CD4-positive, alpha-beta memory T cell (primary cell): ENCODE measurements at regions not wholly inside any gene's neighbourhood (a gene's known extent, or its start where the extent isn't known, plus 50 kb on each side); places are given as distances from the start of the nearest gene placed in this dataset.

Experiments
- CTCF ChIA-PET: fragments of 350-600 bp; sonication (Branson Sonifier 250); formaldehyde crosslinking; loops from one replicate; lab custom pipeline; 2021; ENCODE audit warnings: inconsistent platforms; ENCODE audit not compliant: partially characterized antibody; lab: Charles Lee
- POLR2A ChIA-PET: fragments of 350-600 bp; sonication (Branson Sonifier 250); formaldehyde crosslinking; loops from one replicate; lab custom pipeline; 2021; ENCODE audit not compliant: partially characterized antibody; lab: Charles Lee
- DNase-seq, 5 donors: peaks; one replicate each; pipeline versions ENCODE4 v3.0.0 to v3.0.0-alpha.2; 2020 to 2022; ENCODE audit warnings: mixed read lengths in 1 of 5
- H3K27ac ChIP-seq: one replicate; pipeline ENCODE4 v1.7.0; 2013; ENCODE audit warnings: low read depth, low read length
- H3K27me3 ChIP-seq: 2 replicates; pipeline ENCODE4 v1.7.0; 2013; ENCODE audit warnings: mild to moderate bottlenecking, low read length, moderate library complexity; ENCODE audit not compliant: insufficient read depth
- H3K36me3 ChIP-seq: 2 replicates; pipeline ENCODE4 v1.7.0; 2013; ENCODE audit warnings: mild to moderate bottlenecking, low read length, moderate library complexity; ENCODE audit not compliant: insufficient read depth
- H3K4me1 ChIP-seq: 2 replicates; pipeline ENCODE4 v1.7.0; 2013; ENCODE audit warnings: mild to moderate bottlenecking, low read length, moderate library complexity; ENCODE audit not compliant: insufficient read depth
- H3K4me3 ChIP-seq, 2 donors: one replicate each; pipeline ENCODE4 v1.7.0; 2013; ENCODE audit warnings: low read length in 2 of 2, mild to moderate bottlenecking in 1 of 2
- H3K9me3 ChIP-seq, 2 donors: one replicate each; pipeline ENCODE4 v1.7.0; 2013; ENCODE audit warnings: low read length in 2 of 2, control low read depth in 1 of 2; ENCODE audit not compliant: control insufficient read depth in 1 of 2
- H3K27ac Mint-ChIP-seq, 7 donors: one replicate each; pipeline ENCODE4 v1.8.0; 2020 to 2021; ENCODE audit warnings: mixed read lengths in 7 of 7, mild to moderate bottlenecking in 6 of 7, inconsistent platforms in 3 of 7, moderate library complexity in 3 of 7
- H3K27me3 Mint-ChIP-seq, 2 donors: one replicate each; pipeline ENCODE4 v1.8.0; 2020 to 2021; ENCODE audit warnings: mixed read lengths in 2 of 2
- H3K36me3 Mint-ChIP-seq, 2 donors: one replicate each; pipeline ENCODE4 v1.8.0; 2020 to 2021; ENCODE audit warnings: mixed read lengths in 2 of 2, inconsistent platforms in 1 of 2, mild to moderate bottlenecking in 1 of 2
- H3K4me1 Mint-ChIP-seq, 4 donors: one replicate each; pipeline ENCODE4 v1.8.0; 2020 to 2021; ENCODE audit warnings: mixed read lengths in 4 of 4, mild to moderate bottlenecking in 1 of 4
- H3K4me3 Mint-ChIP-seq, 8 donors: one replicate each; pipeline ENCODE4 v1.8.0; 2020 to 2021; ENCODE audit warnings: mixed read lengths in 8 of 8, mild to moderate bottlenecking in 7 of 8, moderate library complexity in 6 of 8, inconsistent platforms in 3 of 8
- H3K9me3 Mint-ChIP-seq, 8 donors: one replicate each; pipeline ENCODE4 v1.8.0; 2020 to 2021; ENCODE audit warnings: mixed read lengths in 8 of 8, mild to moderate bottlenecking in 5 of 8, inconsistent platforms in 3 of 8, moderate library complexity in 1 of 8
- intact Hi-C: fragments of 100-400 bp; cut with micrococcal nuclease; formaldehyde crosslinking; loops from one replicate; pipeline ENCODE4 v1.15.1; 2023

- ChIA-PET CTCF (no interaction called here), POLR2A (no interaction called here)
- Histone ChIP-seq H3K4me1 (no peaks in the 10 kb centered on the region), H3K36me3 (no peaks in the 10 kb centered on the region), H3K9me3 (no peaks in the 10 kb centered on the region), H3K27ac (no peak overlapping the region), H3K4me3 (no peak overlapping the region), H3K27me3 (no peaks in the 10 kb centered on the region)
- no peak for DNase-seq
- intact Hi-C loops = no loop called here
- Mint-ChIP-seq H3K36me3 (peaks cover 0 to 12% of the 10 kb centered on the region in 2 donors), H3K9me3 (peaks cover 0 to 16% (median 9%) of the 10 kb centered on the region in 8 donors), H3K27ac (no peak overlapping the region), H3K4me1 (no peaks in the 10 kb centered on the region), H3K27me3 (peaks cover 0 to 3% of the 10 kb centered on the region in 2 donors), H3K4me3 (no peak overlapping the region)
Measured at GRCh38 chr1:186532466-186532865, 71.6 kb upstream of the PDC start.

GRCh38 chr1:186531561-186532165 is 70.7 kb upstream of the PDC start:
- Histone ChIP-seq H3K36me3 (no peaks in the 10 kb centered on the region), H3K27ac (no peak overlapping the region), H3K4me3 (no peak overlapping the region), H3K9me3 (no peaks in the 10 kb centered on the region), H3K4me1 (no peaks in the 10 kb centered on the region), H3K27me3 (no peaks in the 10 kb centered on the region)
- ChIA-PET POLR2A (no interaction called here), CTCF (interaction anchor here (0.5 kb wide), 1 partner anchor 164 kb away, joined by 3 read pairs; no protein-coding TSS in a partner anchor)
- peaks cover 0 to 12% of the 10 kb centered on the region in 2 donors for H3K36me3 Mint-ChIP-seq
- peaks cover 0 to 3% of the 10 kb centered on the region in 2 donors for H3K27me3 Mint-ChIP-seq
- H3K27ac Mint-ChIP-seq = no peak overlapping the region
- peaks cover 0 to 16% (median 10%) of the 10 kb centered on the region in 8 donors for H3K9me3 Mint-ChIP-seq
- H3K4me3 Mint-ChIP-seq = no peak overlapping the region
- H3K4me1 Mint-ChIP-seq = no peaks in the 10 kb centered on the region
- intact Hi-C loops = no loop called here
- no peak for DNase-seq

DNA sequence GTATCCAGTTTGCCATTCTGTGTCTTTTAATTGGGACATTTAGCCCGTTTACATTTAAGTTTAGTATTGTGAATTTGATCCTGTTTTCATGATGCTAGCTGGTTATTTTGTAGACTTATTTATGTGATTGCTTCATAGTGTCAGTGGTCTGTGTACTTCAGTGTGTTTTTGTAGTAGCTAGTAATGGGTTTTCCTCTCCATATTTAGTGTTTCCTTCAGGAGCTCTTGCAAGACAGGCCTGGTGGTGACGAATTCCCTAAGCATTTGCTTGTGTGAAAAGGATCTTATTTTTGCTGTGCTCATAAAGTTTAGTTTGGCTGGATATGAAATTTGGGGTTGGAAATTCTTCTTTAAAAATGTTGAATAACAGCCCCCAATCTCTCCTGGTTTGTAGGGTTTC is 69.2 kb upstream of the PDC start:
- Mint-ChIP-seq H3K4me1 (no peaks in the 10 kb centered on the region), H3K4me3 (no peak overlapping the region), H3K27ac (no peak overlapping the region), H3K36me3 (peaks cover 0 to 12% of the 10 kb centered on the region in 2 donors), H3K27me3 (peaks cover 0 to 3% of the 10 kb centered on the region in 2 donors), H3K9me3 (peaks cover 0 to 27% (median 14%) of the 10 kb centered on the region in 8 donors)
- Histone ChIP-seq H3K4me1 (no peaks in the 10 kb centered on the region), H3K4me3 (no peak overlapping the region), H3K36me3 (no peaks in the 10 kb centered on the region), H3K27ac (no peak overlapping the region), H3K9me3 (no peaks in the 10 kb centered on the region), H3K27me3 (no peaks in the 10 kb centered on the region)
- intact Hi-C loops = no loop called here
- ChIA-PET CTCF (no interaction called here), POLR2A (no interaction called here)
- DNase-seq = no peak

DNA sequence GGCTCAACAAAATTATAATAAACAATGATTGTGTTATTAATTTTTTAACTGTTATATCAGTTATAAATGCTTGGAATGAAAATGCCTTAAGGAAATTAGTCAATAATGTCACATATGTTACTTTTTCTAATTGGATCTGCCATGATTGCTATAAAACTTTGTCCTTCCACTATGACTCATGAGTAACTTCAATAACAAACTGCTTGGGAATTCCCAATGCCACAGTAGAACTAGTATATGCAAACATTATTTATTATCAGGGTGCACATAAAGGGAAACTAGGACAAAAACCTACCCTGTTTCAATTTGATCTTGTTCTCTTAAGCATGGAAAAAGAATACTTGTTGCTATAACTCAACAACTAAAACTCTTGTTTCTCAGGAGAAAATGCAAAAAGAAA is 59.1 kb upstream of the PDC start:
- no peaks in the 10 kb centered on the region for H3K4me1 ChIP-seq
- Mint-ChIP-seq H3K9me3 (peaks cover under 1 to 31% (median 15%) of the 10 kb centered on the region in 8 donors), H3K4me3 (no peak overlapping the region), H3K27me3 (no peaks in the 10 kb centered on the region), H3K4me1 (no peaks in the 10 kb centered on the region), H3K36me3 (peaks cover 0 to 3% of the 10 kb centered on the region in 2 donors), H3K27ac (no peak overlapping the region)
- H3K4me3 ChIP-seq = no peak overlapping the region
- ChIA-PET POLR2A (no interaction called here), CTCF (no interaction called here)
- no peaks in the 10 kb centered on the region for H3K27me3 ChIP-seq
- no peak overlapping the region for H3K27ac ChIP-seq
- DNase-seq = no peak
- H3K36me3 ChIP-seq = no peaks in the 10 kb centered on the region
- peaks cover 0 to 10% of the 10 kb centered on the region in 2 donors for H3K9me3 ChIP-seq
- intact Hi-C loops = no loop called here

- H3K4me3 ChIP-seq = no peak overlapping the region
- H3K27me3 ChIP-seq = no peaks in the 10 kb centered on the region
- H3K4me1 ChIP-seq = no peaks in the 10 kb centered on the region
- POLR2A ChIA-PET = no interaction called here
- no peak for DNase-seq
- Mint-ChIP-seq H3K27me3 (no peaks in the 10 kb centered on the region), H3K4me1 (no peaks in the 10 kb centered on the region), H3K4me3 (no peak overlapping the region), H3K36me3 (peaks cover 0 to 1% of the 10 kb centered on the region in 2 donors), H3K27ac (no peak overlapping the region), H3K9me3 (peaks cover 0 to 20% (median 12%) of the 10 kb centered on the region in 8 donors)
- H3K36me3 ChIP-seq = no peaks in the 10 kb centered on the region
- intact Hi-C loops = no loop called here
- H3K27ac ChIP-seq = no peak overlapping the region
- H3K9me3 ChIP-seq = peaks cover 0 to 7% of the 10 kb centered on the region in 2 donors
- CTCF ChIA-PET = no interaction called here
Measured at GRCh38 chr1:186518822-186519381, 58.0 kb upstream of the PDC start.

DNA sequence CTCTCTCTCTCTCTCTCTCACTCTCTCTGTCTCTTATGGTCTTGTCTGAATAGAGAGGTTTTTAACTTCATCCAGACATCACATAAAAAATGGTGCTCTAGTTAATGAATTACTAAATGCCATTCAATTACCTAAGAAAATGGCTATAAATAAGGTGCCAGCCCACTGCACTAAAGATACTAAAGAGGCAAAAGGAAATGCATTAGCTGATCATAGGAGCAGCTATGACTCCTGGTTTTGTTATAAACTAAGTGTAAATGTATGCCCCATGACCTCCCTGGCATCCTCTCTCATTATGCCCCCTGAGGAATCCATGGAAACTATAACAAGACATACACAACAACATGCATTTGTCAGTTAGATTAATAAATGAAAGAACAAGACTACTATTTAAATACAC is 57.5 kb upstream of the PDC start:
- H3K9me3 ChIP-seq = peaks cover 0 to 2% of the 10 kb centered on the region in 2 donors
- CTCF ChIA-PET = no interaction called here
- POLR2A ChIA-PET = no interaction called here
- no peak overlapping the region for H3K4me3 ChIP-seq
- peaks cover 0 to 1% of the 10 kb centered on the region in 2 donors for H3K36me3 Mint-ChIP-seq
- no peak overlapping the region for H3K27ac Mint-ChIP-seq
- no peaks in the 10 kb centered on the region for H3K36me3 ChIP-seq
- no peaks in the 10 kb centered on the region for H3K27me3 Mint-ChIP-seq
- H3K4me3 Mint-ChIP-seq = no peak overlapping the region
- no peak overlapping the region for H3K27ac ChIP-seq
- no peaks in the 10 kb centered on the region for H3K4me1 ChIP-seq
- intact Hi-C loops = no loop called here
- no peaks in the 10 kb centered on the region for H3K27me3 ChIP-seq
- H3K9me3 Mint-ChIP-seq = peaks cover 0 to 16% (median 8%) of the 10 kb centered on the region in 8 donors
- no peaks in the 10 kb centered on the region for H3K4me1 Mint-ChIP-seq
- DNase-seq = no peak

GRCh38 chr1:186514367-186514766 is 53.5 kb upstream of the PDC start:
- Histone ChIP-seq H3K36me3 (no peaks in the 10 kb centered on the region), H3K9me3 (no peaks in the 10 kb centered on the region), H3K27me3 (no peaks in the 10 kb centered on the region), H3K4me3 (no peak overlapping the region), H3K4me1 (no peaks in the 10 kb centered on the region), H3K27ac (no peak overlapping the region)
- intact Hi-C loops = no loop called here
- peaks cover 0 to 3% (median 0%) of the 10 kb centered on the region in 4 donors for H3K4me1 Mint-ChIP-seq
- H3K27ac Mint-ChIP-seq = no peak overlapping the region
- peaks cover 0 to 12% (median 5%) of the 10 kb centered on the region in 8 donors for H3K9me3 Mint-ChIP-seq
- ChIA-PET POLR2A (no interaction called here), CTCF (no interaction called here)
- no peak overlapping the region for H3K4me3 Mint-ChIP-seq
- peaks cover 0 to under 1% of the 10 kb centered on the region in 2 donors for H3K27me3 Mint-ChIP-seq
- DNase-seq = no peak
- H3K36me3 Mint-ChIP-seq = peaks cover 8% of the 10 kb centered on the region in 2 donors
